Astrocyte (in vitro differentiated cells and primary cell): ENCODE measurements at regions not wholly inside any gene's neighbourhood (a gene's known extent, or its start where the extent isn't known, plus 50 kb on each side); places are given as distances from the start of the nearest gene placed in this dataset.

Experiments used
- DNase-seq: peaks from one replicate; pipeline ENCODE4 v3.0.0-alpha.2; 2010; ENCODE audit warnings: low read depth
- FAIRE-seq: peaks from 2 replicates; lab custom pipeline; 2011; peaks lifted over from hg19 to GRCh38; lab: Jason Lieb, UNC
- H2AFZ ChIP-seq: 2 replicates; pipeline ENCODE4 v1.6.0; 2012; ENCODE audit warnings: low read depth, low read length, inconsistent platforms
- H3K27ac ChIP-seq: 2 replicates; pipeline ENCODE4 v1.5.1; 2011; ENCODE audit warnings: low read depth, low read length, inconsistent platforms
- H3K27me3 ChIP-seq: 2 replicates; pipeline ENCODE4 v1.6.0; 2011; ENCODE audit warnings: low read length, inconsistent platforms; ENCODE audit not compliant: insufficient read depth
- H3K36me3 ChIP-seq: 2 replicates; pipeline ENCODE4 v1.5.1; 2011; ENCODE audit warnings: low read length, inconsistent platforms; ENCODE audit not compliant: insufficient read depth
- H3K4me1 ChIP-seq: 2 replicates; pipeline ENCODE4 v1.5.1; 2011; ENCODE audit warnings: low read length, inconsistent platforms; ENCODE audit not compliant: insufficient read depth
- H3K4me2 ChIP-seq: 2 replicates; pipeline ENCODE4 v1.6.0; 2012; ENCODE audit warnings: low read length, inconsistent platforms
- H3K4me3 ChIP-seq: 2 replicates; pipeline ENCODE4 v1.5.1; 2011; ENCODE audit warnings: low read depth, mild to moderate bottlenecking, low read length, inconsistent platforms; ENCODE audit not compliant: insufficient read depth
- H3K79me2 ChIP-seq: 2 replicates; pipeline ENCODE4 v1.6.0; 2012; ENCODE audit warnings: mild to moderate bottlenecking, low read length, inconsistent platforms; ENCODE audit not compliant: insufficient read depth
- H3K9ac ChIP-seq: 2 replicates; pipeline ENCODE4 v1.6.0; 2012; ENCODE audit warnings: mild to moderate bottlenecking, low read length, inconsistent platforms
- H3K9me3 ChIP-seq: 2 replicates; pipeline ENCODE4 v1.5.1; 2012; ENCODE audit warnings: low read depth, mild to moderate bottlenecking, low read length, inconsistent platforms; ENCODE audit not compliant: insufficient read depth
- H4K20me1 ChIP-seq: 2 replicates; pipeline ENCODE4 v1.6.0; 2012; ENCODE audit warnings: low read length, inconsistent platforms; ENCODE audit not compliant: insufficient read depth
- H3K27ac Mint-ChIP-seq: one replicate; pipeline ENCODE4 v1.8.0; 2021; ENCODE audit warnings: mild to moderate bottlenecking, mixed read lengths; ENCODE audit not compliant: unreplicated experiment
- H3K27me3 Mint-ChIP-seq: one replicate; pipeline ENCODE4 v1.8.0; 2021; ENCODE audit warnings: low read depth, mixed read lengths; ENCODE audit not compliant: unreplicated experiment
- H3K36me3 Mint-ChIP-seq: one replicate; pipeline ENCODE4 v1.8.0; 2021; ENCODE audit warnings: low read depth, mixed read lengths; ENCODE audit not compliant: unreplicated experiment
- H3K4me1 Mint-ChIP-seq: one replicate; pipeline ENCODE4 v1.8.0; 2021; ENCODE audit warnings: low read depth, mixed read lengths; ENCODE audit not compliant: unreplicated experiment
- H3K4me3 Mint-ChIP-seq: one replicate; pipeline ENCODE4 v1.8.0; 2021; ENCODE audit warnings: mild to moderate bottlenecking, moderate library complexity, mixed read lengths; ENCODE audit not compliant: unreplicated experiment
- H3K9me3 Mint-ChIP-seq: one replicate; pipeline ENCODE4 v1.8.0; 2021; ENCODE audit warnings: mild to moderate bottlenecking, mixed read lengths; ENCODE audit not compliant: unreplicated experiment
- EZH2 ChIP-seq: IDR thresholded peaks from 2 replicates; pipeline ENCODE4 v1.6.1; 2012; ENCODE audit warnings: mild to moderate bottlenecking, low read length, inconsistent platforms; ENCODE audit not compliant: insufficient read depth
- TF ChIP-seq, protein P1 (sequence below): IDR thresholded peaks from 2 replicates; pipeline ENCODE4 v1.5.1; 2011; ENCODE audit warnings: low read depth, mild to moderate bottlenecking, inconsistent platforms, low read length, moderate library complexity; ENCODE audit not compliant: insufficient read depth

DNA sequence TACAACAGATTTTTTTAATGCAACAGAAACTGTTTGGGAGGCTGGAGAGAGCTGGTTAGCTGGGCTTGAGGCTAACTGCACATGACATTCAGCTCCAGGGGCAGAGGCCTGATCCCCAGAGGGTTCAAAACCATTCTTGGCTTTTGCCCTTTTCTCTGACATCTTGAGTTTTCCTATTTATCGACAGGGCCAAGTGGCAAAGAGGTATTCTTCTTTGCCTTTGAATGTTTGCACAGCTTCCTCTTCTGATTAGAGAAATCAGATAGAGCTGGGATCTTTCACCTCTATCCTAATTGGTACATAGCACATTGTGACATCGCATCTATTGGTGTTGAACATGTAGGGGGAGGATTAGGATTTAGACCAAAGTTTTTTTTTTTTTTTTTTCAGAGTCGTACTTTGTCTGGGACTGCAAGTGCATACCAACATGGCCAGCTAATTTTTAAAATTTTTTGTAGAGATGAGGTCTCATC lies 143.7 kb downstream of the ACTBL2 start:
- Histone ChIP-seq H3K4me1 (peaks cover 13% of the 10 kb centered on the region), H3K36me3 (no peaks in the 10 kb centered on the region), H3K79me2 (no peaks in the 10 kb centered on the region), H2AFZ (no peak overlapping the region), H3K27me3 (no peaks in the 10 kb centered on the region), H3K4me2 (no peak overlapping the region), H3K9ac (no peak overlapping the region), H3K27ac (no peak overlapping the region), H3K9me3 (no peaks in the 10 kb centered on the region), H3K4me3 (no peak overlapping the region), H4K20me1 (no peaks in the 10 kb centered on the region)
- FAIRE-seq: no peak
- Mint-ChIP-seq H3K27ac (no peak overlapping the region), H3K4me3 (no peak overlapping the region), H3K9me3 (no peaks in the 10 kb centered on the region), H3K4me1 (no peaks in the 10 kb centered on the region), H3K36me3 (no peaks in the 10 kb centered on the region), H3K27me3 (no peaks in the 10 kb centered on the region)
- DNase-seq: no peak
- TF ChIP-seq, protein P1, sequence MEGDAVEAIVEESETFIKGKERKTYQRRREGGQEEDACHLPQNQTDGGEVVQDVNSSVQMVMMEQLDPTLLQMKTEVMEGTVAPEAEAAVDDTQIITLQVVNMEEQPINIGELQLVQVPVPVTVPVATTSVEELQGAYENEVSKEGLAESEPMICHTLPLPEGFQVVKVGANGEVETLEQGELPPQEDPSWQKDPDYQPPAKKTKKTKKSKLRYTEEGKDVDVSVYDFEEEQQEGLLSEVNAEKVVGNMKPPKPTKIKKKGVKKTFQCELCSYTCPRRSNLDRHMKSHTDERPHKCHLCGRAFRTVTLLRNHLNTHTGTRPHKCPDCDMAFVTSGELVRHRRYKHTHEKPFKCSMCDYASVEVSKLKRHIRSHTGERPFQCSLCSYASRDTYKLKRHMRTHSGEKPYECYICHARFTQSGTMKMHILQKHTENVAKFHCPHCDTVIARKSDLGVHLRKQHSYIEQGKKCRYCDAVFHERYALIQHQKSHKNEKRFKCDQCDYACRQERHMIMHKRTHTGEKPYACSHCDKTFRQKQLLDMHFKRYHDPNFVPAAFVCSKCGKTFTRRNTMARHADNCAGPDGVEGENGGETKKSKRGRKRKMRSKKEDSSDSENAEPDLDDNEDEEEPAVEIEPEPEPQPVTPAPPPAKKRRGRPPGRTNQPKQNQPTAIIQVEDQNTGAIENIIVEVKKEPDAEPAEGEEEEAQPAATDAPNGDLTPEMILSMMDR: no peak
- no peak for TF ChIP-seq EZH2

DNA sequence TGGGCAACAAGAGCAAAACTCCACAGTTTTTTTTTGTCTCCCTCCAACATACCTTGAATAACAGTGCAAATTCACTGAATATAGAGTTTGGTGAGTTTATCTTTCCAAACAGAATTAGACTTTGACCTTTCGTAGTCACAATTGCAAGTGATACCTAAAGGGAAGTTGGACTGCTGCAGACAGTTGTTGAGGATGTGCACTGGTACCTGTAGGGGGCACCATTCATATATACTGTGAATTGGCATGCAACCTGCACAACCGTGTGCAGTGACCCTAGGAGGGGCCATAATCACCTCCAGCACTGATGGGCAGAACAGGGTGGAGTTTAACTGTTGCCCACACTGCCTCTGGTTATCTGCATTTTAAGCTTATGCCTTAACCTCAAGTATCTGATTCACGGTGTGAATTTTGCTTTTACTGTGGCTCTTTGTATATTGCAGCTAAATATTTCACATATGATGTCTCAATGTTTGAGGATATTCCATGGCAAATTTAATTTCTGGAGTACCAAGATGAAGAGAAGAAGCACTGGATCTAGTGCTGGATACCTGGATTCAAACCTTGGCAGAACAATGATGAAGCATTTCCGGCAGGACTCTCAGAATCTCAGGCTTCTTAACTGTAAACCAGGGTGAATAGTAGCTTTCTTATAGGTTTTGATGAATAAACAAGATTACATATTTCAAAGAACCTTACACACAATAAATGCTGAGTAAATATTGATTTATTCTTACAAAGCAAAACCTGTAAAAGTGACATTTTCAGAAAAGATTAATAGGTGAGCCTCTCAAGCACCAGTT lies 144.3 kb downstream of the ACTBL2 start:
- Mint-ChIP-seq H3K27me3 (no peaks in the 10 kb centered on the region), H3K4me1 (no peaks in the 10 kb centered on the region), H3K36me3 (no peaks in the 10 kb centered on the region), H3K27ac (no peak overlapping the region), H3K4me3 (no peak overlapping the region), H3K9me3 (no peaks in the 10 kb centered on the region)
- DNase-seq (no peak), FAIRE-seq (no peak)
- Histone ChIP-seq H3K9ac (no peak overlapping the region), H3K27me3 (no peaks in the 10 kb centered on the region), H3K4me3 (no peak overlapping the region), H3K27ac (no peak overlapping the region), H3K4me1 (peaks cover 13% of the 10 kb centered on the region), H4K20me1 (no peaks in the 10 kb centered on the region), H2AFZ (no peak overlapping the region), H3K36me3 (no peaks in the 10 kb centered on the region), H3K9me3 (no peaks in the 10 kb centered on the region), H3K79me2 (no peaks in the 10 kb centered on the region), H3K4me2 (no peak overlapping the region)
- TF ChIP-seq, protein P1: peak; percentile 27
- TF ChIP-seq EZH2: no peak

DNA sequence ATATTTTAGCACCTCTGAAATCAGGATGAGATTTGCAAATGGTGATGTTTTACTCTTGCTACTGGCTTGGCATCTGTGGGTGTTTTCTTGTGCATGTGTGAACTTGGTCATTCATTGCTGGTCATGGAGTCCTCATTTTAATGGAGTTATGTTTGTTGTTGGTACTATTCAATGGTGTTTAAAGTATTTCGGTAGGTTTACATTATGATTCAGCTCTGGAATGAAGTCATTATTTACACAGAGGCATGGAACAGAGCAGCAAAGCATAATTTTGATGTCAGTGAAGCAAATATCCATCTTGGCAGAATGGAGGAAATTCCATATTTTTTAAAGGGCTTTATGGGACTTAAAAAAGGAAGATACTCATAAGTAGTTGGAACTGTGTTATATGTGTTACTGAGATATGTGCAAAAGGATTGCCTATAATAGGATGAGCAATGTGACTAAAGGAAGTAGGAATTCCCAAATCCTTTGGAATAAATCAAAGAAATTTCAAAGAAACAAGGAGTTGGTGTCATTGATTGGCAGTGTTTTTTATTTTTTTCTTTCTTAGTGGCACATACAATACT lies 147.4 kb downstream of the ACTBL2 start:
- Mint-ChIP-seq H3K4me1 (no peaks in the 10 kb centered on the region), H3K36me3 (no peaks in the 10 kb centered on the region), H3K9me3 (peaks cover 3% of the 10 kb centered on the region), H3K4me3 (no peak overlapping the region), H3K27ac (no peak overlapping the region), H3K27me3 (peaks cover 4% of the 10 kb centered on the region)
- Histone ChIP-seq H3K4me3 (no peak overlapping the region), H3K9ac (no peak overlapping the region), H3K4me1 (peaks cover 13% of the 10 kb centered on the region), H4K20me1 (no peaks in the 10 kb centered on the region), H3K36me3 (no peaks in the 10 kb centered on the region), H3K27ac (no peak overlapping the region), H3K79me2 (no peaks in the 10 kb centered on the region), H3K27me3 (no peaks in the 10 kb centered on the region), H3K9me3 (no peaks in the 10 kb centered on the region), H2AFZ (no peak overlapping the region), H3K4me2 (peak overlapping the region; percentile 17)
- FAIRE-seq (no peak), DNase-seq (peak; percentile 78)
- TF ChIP-seq EZH2: no peak
